ENCODE measurements at regions not wholly inside any gene's neighbourhood (a gene's known extent, or its start where the extent isn't known, plus 50 kb on each side); places are given as distances from the start of the nearest gene placed in this dataset.

- ChIA-PET CTCF (no interaction called here), POLR2A (no interaction called here)
- Histone ChIP-seq H3K4me2 (ENCODE audit: insufficient read depth, low read length) (no peak overlapping the region), H3K36me3 (ENCODE audit: control insufficient read depth in 2 of 2, extremely low read depth in 1 of 2, insufficient read depth in 2 of 2, low read length in 2 of 2) (no peaks in the 10 kb centered on the region), H3K9ac (replicated peaks; ENCODE audit: extremely low read depth, insufficient read depth, low read length) (no peak overlapping the region), H3K27me3 (ENCODE audit: control insufficient read depth in 2 of 2, insufficient read depth in 2 of 2, low read length in 2 of 2) (no peaks in the 10 kb centered on the region), H3K9me3 (replicated peaks; ENCODE audit: control insufficient read depth, insufficient read depth, low read length) (no peaks in the 10 kb centered on the region), H2AFZ (ENCODE audit: low read depth, low read length) (no peak overlapping the region), H3K9me1 (replicated peaks; ENCODE audit: control insufficient read depth, extremely low read depth, insufficient read depth, low read length) (no peaks in the 10 kb centered on the region), H3K27ac (ENCODE audit: insufficient read depth, low read depth, low read length) (no peak overlapping the region), H3K4me3 (replicated peaks in 1 of 3; ENCODE audit: insufficient read depth in 1 of 3, low read depth in 1 of 3, low read length in 3 of 3) (no peak overlapping the region), H3K4me1 (ENCODE audit: control insufficient read depth, extremely low read depth, insufficient read depth, low read length) (no peaks in the 10 kb centered on the region), H3K79me2 (ENCODE audit: control insufficient read depth, insufficient read depth, low read length) (no peaks in the 10 kb centered on the region), H4K20me1 (replicated peaks; ENCODE audit: control insufficient read depth, extremely low read depth, insufficient read depth, low read length) (no peaks in the 10 kb centered on the region)
- TF ChIP-seq FOS (IDR thresholded peaks at IDR 0.05; ENCODE audit: borderline replicate concordance, insufficient read depth, low read length) (no peak), JUN (IDR thresholded peaks at IDR 0.05; ENCODE audit: borderline replicate concordance, insufficient read depth, insufficient read length, low read depth) (no peak), EZH2 (IDR thresholded peaks at IDR 0.05; ENCODE audit: borderline replicate concordance, low read depth, low read length, severe bottlenecking) (no peak), MYC (IDR thresholded peaks at IDR 0.05; ENCODE audit: low read depth, low read length) (no peak), MAX (IDR thresholded peaks at IDR 0.05; ENCODE audit: insufficient read depth, insufficient read length) (no peak), POLR2A (IDR thresholded peaks at IDR 0.05; ENCODE audit: low read depth, low read length) (no peak), CTCF (IDR thresholded peaks at IDR 0.05; ENCODE audit: extremely low read depth in 1 of 2, insufficient read depth in 1 of 2, low read depth in 1 of 2, low read length in 2 of 2) (no peak), GATA2 (IDR thresholded peaks at IDR 0.05; ENCODE audit: insufficient read depth, insufficient read length, low read depth, low read length) (no peak), POLR2AphosphoS5 (IDR thresholded peaks at IDR 0.05; ENCODE audit: insufficient read depth, low read depth, low read length) (no peak)
- dilution Hi-C loops (cut with MboI; ENCODE audit: extremely low pct_ligation_motif_present, low sequenced_read_pairs) (no loop called here), intact Hi-C loops (cut with micrococcal nuclease) (no loop called here)
- no TSS peak for BruUV-seq (replicated peaks)
- no peak for FAIRE-seq
- DNase-seq (ENCODE audit: low read depth, low spot score): no peak
Measured at GRCh38 chr11:119901657-119902577, 172.9 kb upstream of the NECTIN1 start.

Data from endothelial cell of umbilical vein (primary cell).